ENCODE measurements at regions not wholly inside any gene's neighbourhood (a gene's known extent, or its start where the extent isn't known, plus 50 kb on each side); places are given as distances from the start of the nearest gene placed in this dataset.

DNA sequence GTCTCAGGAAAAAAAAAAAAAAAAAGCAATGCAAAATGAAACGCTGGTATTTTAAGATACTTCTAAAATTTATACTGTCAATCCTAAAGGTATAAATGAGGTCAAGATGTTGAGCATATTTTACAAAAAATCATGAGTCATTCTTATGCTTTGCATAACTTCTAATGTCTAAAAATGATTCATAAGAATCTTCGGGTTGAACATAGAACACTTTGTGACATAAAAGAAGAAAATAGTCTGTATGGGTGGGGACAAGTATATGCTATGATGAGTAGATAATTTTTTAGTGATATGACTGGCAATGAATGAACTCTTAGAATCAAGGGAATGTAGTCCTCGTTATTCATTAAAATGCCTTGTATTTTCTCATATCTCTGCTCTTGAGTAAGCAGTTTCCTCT lies 416.9 kb upstream of the USP24 start:
- H3K9me3 Mint-ChIP-seq: peaks cover 0 to 7% (median 1%) of the 10 kb centered on the region in 7 donors
- no peak for DNase-seq
- H3K4me3 ChIP-seq (replicated peaks in 1 of 3; ENCODE audit: low read depth in 2 of 3, low read length in 3 of 3): no peak overlapping the region
- H3K9me3 ChIP-seq (replicated peaks in 1 of 2; ENCODE audit: control insufficient read depth in 1 of 2, insufficient read depth in 1 of 2, low read length in 2 of 2): no peaks in the 10 kb centered on the region
- H3K4me2 ChIP-seq (replicated peaks; ENCODE audit: extremely low read depth, low read length, poor library complexity, severe bottlenecking): no peak overlapping the region
- H3K27ac Mint-ChIP-seq: no peak overlapping the region
- no peaks in the 10 kb centered on the region for H3K27me3 Mint-ChIP-seq (ENCODE audit: low read depth in 3 of 3)
- intact Hi-C loops (cut with micrococcal nuclease): no loop called here
- no peaks in the 10 kb centered on the region for H3K4me1 ChIP-seq (ENCODE audit: control insufficient read depth in 1 of 2, insufficient read depth in 2 of 2, low read length in 2 of 2)
- H3K36me3 Mint-ChIP-seq: no peaks in the 10 kb centered on the region
- H3K36me3 ChIP-seq (replicated peaks in 1 of 2; ENCODE audit: control insufficient read depth in 1 of 2, insufficient read depth in 2 of 2, low read length in 2 of 2): no peaks in the 10 kb centered on the region
- no peak overlapping the region for H3K27ac ChIP-seq (ENCODE audit: low read depth in 1 of 2, low read length in 2 of 2)
- TF ChIP-seq, protein P1, sequence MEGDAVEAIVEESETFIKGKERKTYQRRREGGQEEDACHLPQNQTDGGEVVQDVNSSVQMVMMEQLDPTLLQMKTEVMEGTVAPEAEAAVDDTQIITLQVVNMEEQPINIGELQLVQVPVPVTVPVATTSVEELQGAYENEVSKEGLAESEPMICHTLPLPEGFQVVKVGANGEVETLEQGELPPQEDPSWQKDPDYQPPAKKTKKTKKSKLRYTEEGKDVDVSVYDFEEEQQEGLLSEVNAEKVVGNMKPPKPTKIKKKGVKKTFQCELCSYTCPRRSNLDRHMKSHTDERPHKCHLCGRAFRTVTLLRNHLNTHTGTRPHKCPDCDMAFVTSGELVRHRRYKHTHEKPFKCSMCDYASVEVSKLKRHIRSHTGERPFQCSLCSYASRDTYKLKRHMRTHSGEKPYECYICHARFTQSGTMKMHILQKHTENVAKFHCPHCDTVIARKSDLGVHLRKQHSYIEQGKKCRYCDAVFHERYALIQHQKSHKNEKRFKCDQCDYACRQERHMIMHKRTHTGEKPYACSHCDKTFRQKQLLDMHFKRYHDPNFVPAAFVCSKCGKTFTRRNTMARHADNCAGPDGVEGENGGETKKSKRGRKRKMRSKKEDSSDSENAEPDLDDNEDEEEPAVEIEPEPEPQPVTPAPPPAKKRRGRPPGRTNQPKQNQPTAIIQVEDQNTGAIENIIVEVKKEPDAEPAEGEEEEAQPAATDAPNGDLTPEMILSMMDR (IDR thresholded peaks at IDR 0.05): no peak
- no peaks in the 10 kb centered on the region for H4K20me1 ChIP-seq (ENCODE audit: insufficient read depth, low read length)
- no peak overlapping the region for H2AFZ ChIP-seq (ENCODE audit: insufficient read depth, low read depth, low read length, poor library complexity, severe bottlenecking)
- H3K4me1 Mint-ChIP-seq: peaks cover 8% of the 10 kb centered on the region
- no CpG with 5 or more reads among the region's 3 CpGs for WGBS (ENCODE audit: insufficient coverage)
- peak overlapping the region in 1 of 2 donors; percentile 78 for H3K4me3 Mint-ChIP-seq
- no peaks in the 10 kb centered on the region for H3K79me2 ChIP-seq (ENCODE audit: insufficient read depth, low read length)
- no peaks in the 10 kb centered on the region for H3K27me3 ChIP-seq (ENCODE audit: control insufficient read depth in 2 of 2, insufficient read depth in 2 of 2, low read length in 2 of 2)
- no peak overlapping the region for H3K9ac ChIP-seq (ENCODE audit: insufficient read depth, low read length, poor library complexity, severe bottlenecking)

DNA sequence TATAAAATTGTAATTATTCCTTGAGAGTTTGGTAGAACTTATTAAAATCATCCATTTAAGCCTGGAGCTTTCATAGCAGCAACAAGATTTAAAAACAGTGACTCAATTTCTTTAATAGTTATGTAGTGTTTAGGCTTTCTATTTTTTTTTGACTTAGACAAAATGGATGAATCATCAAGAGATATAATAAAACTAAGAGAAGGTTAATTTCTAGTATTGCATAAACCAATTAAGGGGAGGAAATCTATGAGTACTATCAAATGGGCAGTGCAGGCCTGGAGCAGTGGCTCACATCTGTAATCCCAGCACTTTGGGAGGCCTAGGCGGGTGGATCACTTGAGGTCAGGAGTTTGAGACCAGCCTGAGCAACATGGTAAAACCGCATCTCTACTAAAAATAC lies 416.3 kb upstream of the USP24 start:
- no peak overlapping the region for H3K4me3 ChIP-seq (replicated peaks in 1 of 3; ENCODE audit: low read depth in 2 of 3, low read length in 3 of 3)
- no peaks in the 10 kb centered on the region for H3K79me2 ChIP-seq (ENCODE audit: insufficient read depth, low read length)
- no peaks in the 10 kb centered on the region for H3K27me3 Mint-ChIP-seq (ENCODE audit: low read depth in 3 of 3)
- peaks cover 0 to 5% (median 1%) of the 10 kb centered on the region in 7 donors for H3K9me3 Mint-ChIP-seq
- WGBS (ENCODE audit: insufficient coverage): no CpG with 5 or more reads among the region's 2 CpGs
- H3K9me3 ChIP-seq (replicated peaks in 1 of 2; ENCODE audit: control insufficient read depth in 1 of 2, insufficient read depth in 1 of 2, low read length in 2 of 2): no peaks in the 10 kb centered on the region
- no peak overlapping the region for H3K4me3 Mint-ChIP-seq
- no peaks in the 10 kb centered on the region for H3K27me3 ChIP-seq (ENCODE audit: control insufficient read depth in 2 of 2, insufficient read depth in 2 of 2, low read length in 2 of 2)
- TF ChIP-seq, protein P1 (IDR thresholded peaks at IDR 0.05): no peak
- intact Hi-C loops (cut with micrococcal nuclease): no loop called here
- no peak overlapping the region for H3K27ac Mint-ChIP-seq
- no peak overlapping the region for H2AFZ ChIP-seq (ENCODE audit: insufficient read depth, low read depth, low read length, poor library complexity, severe bottlenecking)
- peaks cover 8% of the 10 kb centered on the region for H3K4me1 Mint-ChIP-seq
- no peaks in the 10 kb centered on the region for H3K36me3 Mint-ChIP-seq
- H3K36me3 ChIP-seq (replicated peaks in 1 of 2; ENCODE audit: control insufficient read depth in 1 of 2, insufficient read depth in 2 of 2, low read length in 2 of 2): no peaks in the 10 kb centered on the region
- no peak for DNase-seq
- H3K9ac ChIP-seq (ENCODE audit: insufficient read depth, low read length, poor library complexity, severe bottlenecking): no peak overlapping the region
- H3K4me1 ChIP-seq (ENCODE audit: control insufficient read depth in 1 of 2, insufficient read depth in 2 of 2, low read length in 2 of 2): no peaks in the 10 kb centered on the region
- no peak overlapping the region for H3K27ac ChIP-seq (ENCODE audit: low read depth in 1 of 2, low read length in 2 of 2)
- no peak overlapping the region for H3K4me2 ChIP-seq (replicated peaks; ENCODE audit: extremely low read depth, low read length, poor library complexity, severe bottlenecking)
- no peaks in the 10 kb centered on the region for H4K20me1 ChIP-seq (ENCODE audit: insufficient read depth, low read length)

All from CD14-positive monocyte (primary cell).